Gastroesophageal sphincter (tissue), 4 donors: ENCODE measurements at regions not wholly inside any gene's neighbourhood (a gene's known extent, or its start where the extent isn't known, plus 50 kb on each side); places are given as distances from the start of the nearest gene placed in this dataset.

Experiments
- ATAC-seq: fragments of 150-250 bp; one replicate; pipeline ENCODE4 v1.9.1; 2016; ENCODE audit warnings: mild to moderate bottlenecking, moderate library complexity
- H3K27ac ChIP-seq, 4 donors: fragments of 200-600 bp; sonication (generic) in 3 of 4; 1 replicate in 3 of 4; 2 replicates in 1 of 4; pipeline ENCODE4 v1.5.1; 2016 to 2019
- H3K27me3 ChIP-seq: fragments of 200-600 bp; sonication (generic); one replicate; pipeline ENCODE4 v1.5.1; 2019
- H3K36me3 ChIP-seq, 2 donors: fragments of 200-600 bp; sonication (generic); one replicate each; pipeline ENCODE4 v1.5.1; 2019; ENCODE audit warnings: control low read depth in 1 of 2
- H3K4me1 ChIP-seq, 3 donors: fragments of 200-600 bp; sonication (generic); 1 replicate in 2 of 3; 2 replicates in 1 of 3; pipeline ENCODE4 v1.5.1; 2016 to 2019; ENCODE audit warnings: control low read depth in 2 of 3
- H3K4me3 ChIP-seq, 2 donors: fragments of 200-600 bp; sonication (generic); one replicate each; pipeline ENCODE4 v1.5.1; 2019; ENCODE audit warnings: mild to moderate bottlenecking in 1 of 2, moderate library complexity in 1 of 2
- H3K9me3 ChIP-seq, 3 donors: fragments of 200-600 bp; sonication (generic); one replicate each; pipeline ENCODE4 v1.5.1; 2017 to 2019; ENCODE audit warnings: control low read depth in 2 of 3
- CTCF ChIP-seq, 4 experiments: fragments of 200-600 bp in 2 of 4; fragments of 450-650 bp in 2 of 4; sonication (generic) in 1 of 4; IDR thresholded peaks; one replicate each; pipeline ENCODE4 v1.5.1; 2017 to 2019; ENCODE audit warnings: antibody characterized with exemption in 4 of 4, mild to moderate bottlenecking in 2 of 4, moderate library complexity in 2 of 4
- EP300 ChIP-seq: sonication (generic); formaldehyde crosslinking; IDR thresholded peaks from one replicate; pipeline ENCODE4 v1.6.1; 2017; ENCODE audit warnings: antibody characterized with exemption, mild to moderate bottlenecking
- POLR2A ChIP-seq, 2 donors: fragments of 450-650 bp; IDR thresholded peaks; one replicate each; pipeline ENCODE4 v1.6.1; 2017; ENCODE audit warnings: antibody characterized with exemption in 2 of 2, mild to moderate bottlenecking in 2 of 2, moderate library complexity in 1 of 2
- POLR2AphosphoS5 ChIP-seq: sonication (generic); formaldehyde crosslinking; IDR thresholded peaks from one replicate; pipeline ENCODE4 v1.6.1; 2017; ENCODE audit warnings: antibody characterized with exemption
- WGBS, 2 donors: methylation state at CpG; one replicate each; pipeline ENCODE4 v1.1.5; 2018; ENCODE audit warnings: low coverage in 1 of 2; 5-methylcytosine and 5-hydroxymethylcytosine counted together

GRCh38 chr18:78580835-78581339 lies 398.7 kb upstream of the SALL3 start:
- no peaks in the 10 kb centered on the region for H3K36me3 ChIP-seq
- no peak overlapping the region for H3K4me3 ChIP-seq
- WGBS, 2 donors: 75% methylated on average over 7 of the region's 7 CpGs; no CpG with 5 or more reads in 1 of the 2 donors
- H3K27me3 ChIP-seq: peaks cover 14% of the 10 kb centered on the region
- ATAC-seq: no peak
- TF ChIP-seq EP300: no peak
- TF ChIP-seq POLR2AphosphoS5: no peak
- no peak for TF ChIP-seq POLR2A (IDR thresholded peaks at IDR 0.05)
- no peaks in the 10 kb centered on the region for H3K4me1 ChIP-seq
- no peaks in the 10 kb centered on the region for H3K9me3 ChIP-seq
- H3K27ac ChIP-seq: no peak overlapping the region

GRCh38 chr18:78582181-78582709 lies 397.4 kb upstream of the SALL3 start:
- 80 to 84% methylated on average over 3 to 10 of the region's 23 CpGs for WGBS, 2 donors
- H3K36me3 ChIP-seq: no peaks in the 10 kb centered on the region
- no peaks in the 10 kb centered on the region for H3K4me1 ChIP-seq
- TF ChIP-seq CTCF (IDR thresholded peaks at IDR 0.05) (no peak), EP300 (no peak), POLR2AphosphoS5 (no peak), POLR2A (IDR thresholded peaks at IDR 0.05) (no peak)
- H3K4me3 ChIP-seq: no peak overlapping the region
- no peaks in the 10 kb centered on the region for H3K9me3 ChIP-seq
- H3K27ac ChIP-seq: no peak overlapping the region
- ATAC-seq: no peak
- peaks cover 14% of the 10 kb centered on the region for H3K27me3 ChIP-seq

- no peak for ATAC-seq
- Histone ChIP-seq H3K4me3 (no peak overlapping the region), H3K36me3 (no peaks in the 10 kb centered on the region), H3K27ac (no peak overlapping the region), H3K4me1 (no peaks in the 10 kb centered on the region), H3K27me3 (peaks cover 17% of the 10 kb centered on the region), H3K9me3 (no peaks in the 10 kb centered on the region)
- no peak for TF ChIP-seq EP300
- TF ChIP-seq POLR2A (IDR thresholded peaks at IDR 0.05): no peak
- no peak for TF ChIP-seq CTCF (IDR thresholded peaks at IDR 0.05)
- TF ChIP-seq POLR2AphosphoS5: no peak
- 70 to 71% methylated on average over 7 to 17 of the region's 26 CpGs for WGBS, 2 donors
These were observed 396.5 kb upstream of the SALL3 start for GRCh38 chr18:78582898-78583738.

GRCh38 chr18:78583739-78584458 lies 395.7 kb upstream of the SALL3 start:
- no peak for ATAC-seq
- WGBS, 2 donors: 69 to 72% methylated on average over 8 to 14 of the region's 23 CpGs
- H3K27ac ChIP-seq: no peak overlapping the region

GRCh38 chr18:78584459-78585022 lies 395.1 kb upstream of the SALL3 start:
- no peak for ATAC-seq
- H3K36me3 ChIP-seq: no peaks in the 10 kb centered on the region
- no peak for TF ChIP-seq POLR2AphosphoS5
- TF ChIP-seq POLR2A (IDR thresholded peaks at IDR 0.05): no peak
- no peak for TF ChIP-seq EP300
- no peak for TF ChIP-seq CTCF (IDR thresholded peaks at IDR 0.05)
- no peaks in the 10 kb centered on the region for H3K4me1 ChIP-seq
- no peaks in the 10 kb centered on the region for H3K9me3 ChIP-seq
- WGBS, 2 donors: 80 to 83% methylated on average over 1 to 3 of the region's 19 CpGs
- H3K27ac ChIP-seq: no peak overlapping the region
- no peak overlapping the region for H3K4me3 ChIP-seq
- peaks cover 19% of the 10 kb centered on the region for H3K27me3 ChIP-seq

More at GRCh38 chr18:78583739-78584458, 395.7 kb upstream of the SALL3 start:
- no peaks in the 10 kb centered on the region for H3K4me1 ChIP-seq
- no peaks in the 10 kb centered on the region for H3K9me3 ChIP-seq
- no peak overlapping the region for H3K4me3 ChIP-seq
- peaks cover 19% of the 10 kb centered on the region for H3K27me3 ChIP-seq
- H3K36me3 ChIP-seq: no peaks in the 10 kb centered on the region
- no peak for TF ChIP-seq EP300
